Brain pericyte (primary cell): ENCODE measurements at regions not wholly inside any gene's neighbourhood (a gene's known extent, or its start where the extent isn't known, plus 50 kb on each side); places are given as distances from the start of the nearest gene placed in this dataset.
A peak's percentile ranks its signal among the peaks of the same experiment; 100 is the strongest.

Experiments used
- DNase-seq: peaks from one replicate; pipeline ENCODE4 v3.0.0-alpha.2; 2012; ENCODE audit warnings: low read depth, low spot score

- DNase-seq: no peak
Observed at GRCh38 chr1:68331117-68331865, 99.0 kb upstream of the WLS start.

GRCh38 chr1:68330391-68330790 lies 98.1 kb upstream of the WLS start:
- DNase-seq: no peak

GRCh38 chr1:68329096-68329835 lies 96.9 kb upstream of the WLS start:
- no peak for DNase-seq

GRCh38 chr1:68328490-68328889 lies 96.2 kb upstream of the WLS start:
- no peak for DNase-seq

- DNase-seq: no peak
Observed at GRCh38 chr1:68327414-68327813, 95.1 kb upstream of the WLS start.

GRCh38 chr1:68326481-68326880 lies 94.2 kb upstream of the WLS start:
- no peak for DNase-seq

GRCh38 chr1:68324316-68324715 lies 92.0 kb upstream of the WLS start:
- DNase-seq: no peak

- no peak for DNase-seq
Observed at GRCh38 chr1:68322837-68323687, 90.7 kb upstream of the WLS start.

- DNase-seq: no peak
Observed at GRCh38 chr1:68322096-68322495, 89.8 kb upstream of the WLS start.

- DNase-seq: no peak
Observed at GRCh38 chr1:68321084-68321685, 88.9 kb upstream of the WLS start.

- DNase-seq: no peak
Observed at GRCh38 chr1:68320349-68320748, 88.0 kb upstream of the WLS start.

- DNase-seq: no peak
Observed at GRCh38 chr1:68319907-68320306, 87.6 kb upstream of the WLS start.

GRCh38 chr1:68317543-68317942 lies 85.2 kb upstream of the WLS start:
- no peak for DNase-seq

- DNase-seq: no peak
Observed at GRCh38 chr1:68314151-68314780, 81.9 kb upstream of the WLS start.

- no peak for DNase-seq
Observed at GRCh38 chr1:68313735-68314134, 81.4 kb upstream of the WLS start.

GRCh38 chr1:68308034-68308433 lies 75.7 kb upstream of the WLS start:
- no peak for DNase-seq

- no peak for DNase-seq
Observed at GRCh38 chr1:68307378-68307787, 75.1 kb upstream of the WLS start.

GRCh38 chr1:68301471-68302001 lies 69.2 kb upstream of the WLS start:
- DNase-seq: no peak

- peak; percentile 40 for DNase-seq
Observed at GRCh38 chr1:68294367-68295066, 62.2 kb upstream of the WLS start.

GRCh38 chr1:68293609-68294366 lies 61.5 kb upstream of the WLS start:
- DNase-seq: peak; percentile 25
